ENCODE measurements at regions not wholly inside any gene's neighbourhood (a gene's known extent, or its start where the extent isn't known, plus 50 kb on each side); places are given as distances from the start of the nearest gene placed in this dataset.

- peak; percentile 74 for DNase-seq (ENCODE audit: low spot score)
- intact Hi-C loops (cut with DNase I), result loop anchor here (5.0 to 10.0 kb wide), 5 partner anchors 174 to 1141 kb away; partner anchors contain the start of gene BMP2
These were observed 518.6 kb downstream of the BMP2 start for GRCh38 chr20:7285918-7286556.

- intact Hi-C loops (cut with DNase I), result no loop called here
- no peak for DNase-seq (ENCODE audit: low spot score)
These were observed 523.9 kb downstream of the BMP2 start for GRCh38 chr20:7291323-7291943.

- intact Hi-C loops (cut with DNase I), result no loop called here
- DNase-seq (ENCODE audit: low spot score), result no peak
These were observed 524.5 kb downstream of the BMP2 start for GRCh38 chr20:7291946-7292345.

- DNase-seq (ENCODE audit: low spot score), result no peak
- intact Hi-C loops (cut with DNase I), result no loop called here
These were observed 527.4 kb downstream of the BMP2 start for GRCh38 chr20:7294816-7295360.

GRCh38 chr20:7301807-7302206 lies 534.3 kb downstream of the BMP2 start:
- intact Hi-C loops (cut with DNase I), result no loop called here
- DNase-seq (ENCODE audit: low spot score), result no peak

- no peak for DNase-seq (ENCODE audit: low spot score)
- intact Hi-C loops (cut with DNase I), result no loop called here
These were observed 534.8 kb downstream of the BMP2 start for GRCh38 chr20:7302250-7302649.

GRCh38 chr20:7305976-7306375 lies 538.5 kb downstream of the BMP2 start:
- intact Hi-C loops (cut with DNase I), result no loop called here
- DNase-seq (ENCODE audit: low spot score), result no peak

- no peak for DNase-seq (ENCODE audit: low spot score)
- intact Hi-C loops (cut with DNase I), result no loop called here
These were observed 540.7 kb downstream of the BMP2 start for GRCh38 chr20:7308163-7308562.

GRCh38 chr20:7313047-7313446 lies 545.6 kb downstream of the BMP2 start:
- no peak for DNase-seq (ENCODE audit: low spot score)

GRCh38 chr20:7323957-7324356 lies 556.5 kb downstream of the BMP2 start:
- intact Hi-C loops (cut with DNase I), result no loop called here

More at GRCh38 chr20:7313047-7313446, 545.6 kb downstream of the BMP2 start:
- intact Hi-C loops (cut with DNase I), result no loop called here

GRCh38 chr20:7327810-7328209 lies 560.3 kb downstream of the BMP2 start:
- intact Hi-C loops (cut with DNase I), result no loop called here
- DNase-seq (ENCODE audit: low spot score), result no peak

More at GRCh38 chr20:7323957-7324356, 556.5 kb downstream of the BMP2 start:
- no peak for DNase-seq (ENCODE audit: low spot score)

GRCh38 chr20:7330850-7331249 lies 563.4 kb downstream of the BMP2 start:
- intact Hi-C loops (cut with DNase I), result no loop called here
- no peak for DNase-seq (ENCODE audit: low spot score)

- intact Hi-C loops (cut with DNase I), result no loop called here
- DNase-seq (ENCODE audit: low spot score), result no peak
These were observed 564.7 kb downstream of the BMP2 start for GRCh38 chr20:7332169-7332568.

- intact Hi-C loops (cut with DNase I), result no loop called here
These were observed 566.4 kb downstream of the BMP2 start for GRCh38 chr20:7333841-7334240.

GRCh38 chr20:7346026-7346425 lies 578.5 kb downstream of the BMP2 start:
- intact Hi-C loops (cut with DNase I), result no loop called here
- no peak for DNase-seq (ENCODE audit: low spot score)

More at GRCh38 chr20:7333841-7334240, 566.4 kb downstream of the BMP2 start:
- DNase-seq (ENCODE audit: low spot score), result no peak

- DNase-seq (ENCODE audit: low spot score), result no peak
- intact Hi-C loops (cut with DNase I), result no loop called here
These were observed 579.1 kb downstream of the BMP2 start for GRCh38 chr20:7346562-7346961.

- intact Hi-C loops (cut with DNase I), result no loop called here
- DNase-seq (ENCODE audit: low spot score), result no peak
These were observed 579.9 kb downstream of the BMP2 start for GRCh38 chr20:7347409-7347808.

GRCh38 chr20:7348253-7348652 lies 580.8 kb downstream of the BMP2 start:
- intact Hi-C loops (cut with DNase I), result no loop called here
- DNase-seq (ENCODE audit: low spot score), result no peak

GRCh38 chr20:7352165-7352564 lies 584.7 kb downstream of the BMP2 start:
- intact Hi-C loops (cut with DNase I), result no loop called here
- no peak for DNase-seq (ENCODE audit: low spot score)

GRCh38 chr20:7355051-7355450 lies 585.2 kb downstream of the HAO1 start:
- intact Hi-C loops (cut with DNase I), result no loop called here
- no peak for DNase-seq (ENCODE audit: low spot score)

GRCh38 chr20:7358670-7359069 lies 581.6 kb downstream of the HAO1 start:
- intact Hi-C loops (cut with DNase I), result no loop called here
- no peak for DNase-seq (ENCODE audit: low spot score)

All from cardiac septum (tissue), 1 donor.